Right lung (tissue), 2 donors: ENCODE measurements at regions not wholly inside any gene's neighbourhood (a gene's known extent, or its start where the extent isn't known, plus 50 kb on each side); places are given as distances from the start of the nearest gene placed in this dataset.

Experiments used
- DNase-seq, 2 donors: peaks; one replicate each; pipeline ENCODE4 v3.0.0-alpha.2; 2013

DNA sequence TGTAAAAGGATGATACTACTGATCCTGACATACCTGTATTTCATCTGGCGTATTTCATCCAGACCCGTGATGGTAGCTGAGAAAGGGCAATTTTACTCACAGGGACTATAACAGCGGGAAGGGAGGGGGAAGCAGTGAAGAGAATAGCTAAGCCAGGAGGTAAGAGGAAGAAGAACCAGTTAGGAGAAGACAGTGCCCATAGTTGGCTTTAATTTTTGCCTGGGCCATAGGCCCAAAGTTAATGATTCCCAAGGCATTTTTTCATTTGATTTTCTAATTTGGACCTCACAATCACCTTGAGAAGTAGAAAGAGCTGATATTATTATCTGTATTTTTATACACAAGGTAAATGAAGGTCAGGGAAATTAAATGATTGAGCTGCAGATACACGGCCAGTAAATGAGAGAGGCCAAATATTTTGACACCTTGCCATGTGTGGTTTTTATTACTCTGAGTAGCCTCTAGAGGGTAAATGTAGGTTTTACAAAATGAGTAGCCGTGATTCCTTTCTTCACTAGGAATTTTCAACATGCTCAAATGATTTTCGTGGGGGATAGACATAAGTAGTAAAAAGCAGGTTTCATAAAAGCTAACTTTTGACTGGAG, 382.2 kb downstream of the FUT8 start:
- no peak for DNase-seq

GRCh38 chr14:65798216-65798615, 385.7 kb downstream of the FUT8 start:
- no peak for DNase-seq

GRCh38 chr14:65800694-65801093, 388.2 kb downstream of the FUT8 start:
- DNase-seq = no peak

DNA sequence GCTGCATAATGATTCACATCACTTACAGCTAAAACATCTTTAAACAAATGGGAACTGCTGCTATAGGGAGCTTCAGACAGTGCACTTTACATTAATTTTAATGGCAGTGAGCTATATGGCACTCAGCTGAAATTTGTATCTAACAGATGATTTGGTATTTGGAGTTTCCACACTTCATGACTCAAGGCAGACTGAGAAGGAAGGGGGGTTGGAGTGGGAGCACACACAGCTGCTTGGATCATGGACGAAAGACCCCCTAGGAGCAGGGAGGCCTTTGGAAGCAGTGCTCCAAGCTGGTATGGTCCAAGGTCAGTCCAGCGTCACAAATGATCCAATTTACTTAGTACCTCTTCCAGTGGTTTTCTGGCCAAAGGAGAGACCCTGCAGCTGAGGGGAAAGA, 389.7 kb downstream of the FUT8 start:
- DNase-seq = peak; percentile 64 to 68

DNA sequence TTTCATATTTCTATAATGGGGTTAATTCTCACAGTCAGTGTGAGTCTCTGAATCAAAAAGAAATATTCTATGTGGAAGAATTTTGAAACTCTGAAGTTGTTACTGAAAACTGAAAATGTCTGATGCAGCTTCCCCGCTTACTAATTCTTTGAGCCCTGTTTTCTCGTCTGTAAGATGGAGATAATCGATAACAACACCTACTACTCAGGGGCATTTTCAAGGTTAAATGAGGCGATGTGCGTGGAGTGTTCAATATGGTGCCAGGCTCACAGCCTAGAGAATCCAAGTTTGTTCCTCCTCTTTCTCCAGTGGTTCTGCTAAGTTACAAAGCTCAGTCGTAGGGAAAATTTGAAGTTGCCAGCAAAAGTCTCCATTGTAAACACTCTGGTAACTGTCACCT, 391.4 kb downstream of the FUT8 start:
- DNase-seq = no peak

DNA sequence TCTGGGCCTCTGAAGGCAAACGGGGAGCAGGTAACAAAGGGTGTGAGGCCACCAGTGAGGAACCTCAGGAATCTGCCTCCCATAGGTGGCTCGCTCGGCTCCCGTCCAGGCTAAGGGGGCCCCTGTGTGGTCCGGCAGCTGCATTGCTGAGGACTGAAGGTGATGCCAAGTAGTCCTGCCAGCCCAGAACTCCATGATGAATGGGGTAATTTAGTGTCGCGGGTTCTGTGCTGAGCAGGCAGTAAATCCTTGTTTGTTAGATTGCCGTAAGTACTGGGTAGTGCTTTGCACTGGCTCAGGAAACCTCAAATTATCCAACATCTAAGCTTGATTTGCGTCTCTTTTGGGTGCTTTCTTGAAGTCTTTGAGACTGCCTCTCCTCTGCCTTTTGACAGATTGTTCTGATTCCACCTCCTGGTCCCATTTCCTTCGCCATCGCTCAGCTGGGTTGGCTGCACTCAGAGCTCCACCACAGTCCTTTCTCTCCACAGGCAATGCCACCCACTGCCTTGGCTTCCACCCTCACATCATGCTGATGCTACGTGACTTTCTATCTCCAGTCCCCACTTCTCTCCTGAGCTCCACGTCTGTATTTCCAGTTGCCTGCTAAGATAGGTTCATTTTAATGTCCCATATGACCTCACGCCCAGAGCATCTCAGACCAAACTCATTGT, 392.0 kb downstream of the FUT8 start:
- DNase-seq = no peak

DNA sequence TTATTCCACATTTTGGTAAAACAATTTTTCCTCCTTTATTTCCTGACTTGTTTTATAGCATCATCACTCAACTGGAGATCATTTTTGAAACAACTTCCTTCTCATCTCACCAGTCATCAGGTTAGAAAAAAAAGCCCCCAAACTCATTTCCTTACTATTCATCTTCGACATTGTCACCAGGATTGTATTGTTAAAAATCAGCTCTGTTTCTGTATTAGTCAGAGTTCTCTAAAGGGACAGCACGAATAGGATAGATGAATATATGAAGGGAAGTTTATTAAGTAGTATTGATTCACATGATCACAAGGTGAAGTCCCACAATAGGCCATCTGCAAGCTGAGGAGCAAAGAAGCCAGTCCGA, 392.6 kb downstream of the FUT8 start:
- no peak for DNase-seq

DNA sequence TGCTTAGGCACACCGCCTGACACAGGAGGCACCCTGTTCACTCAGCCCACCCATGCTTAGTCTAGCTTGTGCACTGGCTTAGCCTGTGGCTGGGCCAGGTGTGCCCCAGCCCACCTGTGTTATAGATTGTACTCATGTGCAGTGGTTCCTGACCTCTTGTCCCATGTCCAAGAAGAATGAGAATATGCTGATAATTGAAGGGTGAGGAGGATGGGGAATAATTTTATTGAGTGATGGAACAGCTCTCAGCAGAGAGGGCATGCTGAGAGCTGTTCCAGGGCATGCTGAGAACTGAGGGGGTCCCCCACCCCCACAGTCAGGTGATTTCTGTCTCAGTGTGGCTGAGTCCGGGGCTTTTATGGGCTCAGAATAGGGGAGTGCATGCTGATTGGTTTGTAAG, 395.9 kb downstream of the FUT8 start:
- DNase-seq = no peak

GRCh38 chr14:65810322-65810721, 397.8 kb downstream of the FUT8 start:
- DNase-seq = no peak

DNA sequence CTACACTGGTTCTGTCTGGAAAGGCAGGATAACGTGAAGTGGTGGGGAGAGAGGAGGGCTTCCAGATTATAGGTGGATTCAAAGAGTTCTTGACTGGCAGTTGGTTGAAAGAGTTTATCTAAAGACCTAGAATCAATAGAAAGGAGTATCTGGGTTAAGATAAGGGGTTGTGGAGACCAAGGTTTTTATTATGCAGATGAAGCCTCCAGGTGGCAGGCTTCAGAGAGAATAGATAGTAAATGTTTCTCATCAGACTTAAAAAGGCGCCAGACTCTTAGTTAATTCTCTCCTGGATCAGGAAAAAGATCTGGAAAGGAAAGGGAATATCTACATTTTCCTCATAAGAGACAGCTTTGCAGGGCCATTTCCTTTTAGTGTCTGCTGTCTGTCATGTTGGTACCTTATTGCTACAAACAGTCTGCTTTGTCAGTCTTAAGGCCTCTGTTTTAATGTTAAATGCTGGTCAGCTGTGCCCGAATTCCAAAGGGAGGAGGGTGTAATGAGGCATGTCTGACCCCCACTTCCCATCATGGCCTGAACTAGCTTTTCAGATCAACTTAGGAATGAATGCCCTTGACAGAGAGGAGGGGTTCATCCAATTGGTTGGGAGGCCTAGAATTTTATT, 401.3 kb downstream of the FUT8 start:
- DNase-seq = no peak

- DNase-seq = no peak
These were observed 402.6 kb downstream of the FUT8 start for GRCh38 chr14:65815127-65815526.

DNA sequence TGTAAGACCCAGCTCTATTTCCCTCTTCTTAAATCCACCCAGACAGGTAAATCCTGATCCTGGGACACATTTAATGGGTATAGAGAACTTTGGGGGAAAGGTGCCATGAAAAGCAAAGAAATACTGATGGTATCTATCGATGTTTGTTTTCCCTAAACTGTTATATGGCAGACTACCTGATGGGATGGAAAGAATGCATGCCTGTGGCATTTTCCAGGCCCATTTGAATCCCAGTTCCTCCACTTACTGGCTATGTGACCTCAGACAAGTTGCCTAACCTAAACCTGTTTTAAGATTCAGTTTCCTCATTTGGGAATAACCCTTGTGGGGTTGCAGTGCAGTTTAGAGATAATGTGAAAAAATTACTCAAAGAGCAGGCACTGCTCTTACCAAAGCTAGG, 404.5 kb downstream of the FUT8 start:
- DNase-seq = no peak

DNA sequence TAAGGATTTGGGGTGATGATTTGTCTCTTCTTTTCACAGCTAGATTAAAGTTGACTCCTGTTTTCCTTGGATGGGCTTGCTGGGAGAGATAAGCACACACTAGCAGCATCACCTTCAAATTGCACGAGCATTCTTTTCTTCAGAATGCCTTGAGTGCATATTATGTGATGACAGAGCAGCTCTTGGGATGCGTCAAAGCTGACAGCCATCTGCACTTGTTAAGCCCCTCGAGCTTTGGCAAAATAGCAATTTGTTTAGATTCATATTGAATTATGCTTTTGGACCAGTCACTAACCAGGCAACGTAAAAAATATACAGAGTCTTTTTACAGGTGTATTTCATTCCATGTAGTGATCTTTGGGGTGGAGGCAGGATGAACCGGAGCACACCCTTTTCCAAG, 407.0 kb downstream of the FUT8 start:
- DNase-seq = no peak

DNA sequence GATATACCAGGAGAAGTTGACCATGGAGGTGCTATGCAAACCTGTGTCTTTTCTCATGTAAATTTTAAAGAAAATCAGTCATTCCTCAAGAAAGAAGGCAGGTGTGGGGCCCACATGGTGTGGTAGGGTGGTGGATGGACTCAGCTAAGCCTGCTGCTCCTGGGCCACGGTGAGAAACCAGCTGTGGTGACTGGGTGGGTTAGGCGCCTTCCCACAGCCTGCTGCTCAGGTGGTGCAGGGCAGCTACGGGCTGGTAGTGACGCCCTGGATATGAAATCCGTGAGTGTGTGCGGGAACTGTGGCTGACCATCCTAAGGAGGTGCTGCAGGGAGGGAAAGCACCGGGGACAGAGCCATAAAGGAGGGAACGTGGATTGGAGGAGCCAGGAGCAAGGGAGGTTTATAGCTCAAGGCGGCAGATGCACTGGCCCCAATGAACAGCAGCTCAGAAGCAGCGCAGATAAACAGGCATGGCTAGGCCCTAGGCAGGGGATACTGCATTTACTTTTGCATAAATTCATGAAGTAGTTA, 408.8 kb downstream of the FUT8 start:
- DNase-seq = no peak

DNA sequence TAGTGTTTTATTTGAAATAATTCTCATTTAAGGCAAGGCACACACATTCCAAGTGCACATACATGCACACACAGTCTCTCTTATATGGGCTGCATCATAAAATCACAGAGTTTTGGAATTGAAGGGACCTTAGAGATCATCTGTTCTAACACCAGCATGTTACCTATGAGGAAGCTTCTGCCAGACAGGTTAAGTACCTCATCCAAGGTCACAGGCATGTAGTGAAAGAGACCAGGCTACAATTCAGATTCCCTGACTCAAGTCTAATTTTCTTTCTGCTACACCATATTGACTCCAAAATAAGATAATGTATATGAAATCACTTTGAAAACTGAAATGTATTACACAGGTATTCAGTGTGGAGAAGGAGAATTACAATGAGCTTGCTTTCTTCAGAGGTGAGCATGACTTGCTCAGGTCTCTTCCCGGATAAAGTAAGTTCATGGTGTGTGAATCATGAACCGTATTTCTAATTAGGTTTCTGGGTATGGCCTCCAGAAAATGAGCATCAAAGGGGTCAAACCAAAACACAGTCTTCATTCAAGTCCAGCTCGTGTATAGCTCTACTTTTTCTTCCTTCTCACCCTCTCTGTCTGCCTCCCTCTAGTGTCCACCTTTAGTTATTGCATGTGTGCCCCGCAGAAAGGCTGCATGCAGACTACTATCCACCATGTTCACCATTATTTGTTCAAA, 411.9 kb downstream of the FUT8 start:
- DNase-seq = peak; percentile 23 to 46

GRCh38 chr14:65824978-65825299, 412.4 kb downstream of the FUT8 start:
- DNase-seq = no peak

GRCh38 chr14:65826946-65827345, 414.4 kb downstream of the FUT8 start:
- DNase-seq = no peak

GRCh38 chr14:65827520-65827919, 415.0 kb downstream of the FUT8 start:
- DNase-seq = no peak

DNA sequence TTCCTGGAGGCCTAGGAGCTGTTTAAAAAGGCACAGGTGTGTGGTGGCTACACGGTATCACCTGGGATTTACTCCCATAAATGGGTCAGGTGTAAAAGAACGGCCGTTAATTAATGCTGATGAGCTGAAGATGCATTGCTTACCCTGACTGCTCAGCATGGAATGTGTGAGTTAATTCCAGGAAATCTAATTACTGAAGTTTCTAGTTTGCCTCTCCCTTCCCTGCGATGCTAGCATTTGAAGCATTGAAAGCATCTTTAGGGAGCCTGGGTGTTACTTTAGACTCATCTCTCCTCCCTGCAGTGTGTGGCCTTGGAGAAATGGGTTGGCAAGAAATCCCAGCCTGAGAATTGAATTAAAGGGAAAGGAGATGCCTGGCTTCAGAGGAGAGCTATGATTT, 415.9 kb downstream of the FUT8 start:
- DNase-seq = no peak

GRCh38 chr14:65832431-65833266, 420.1 kb downstream of the FUT8 start:
- peak in 1 of 2 donors; percentile 18 for DNase-seq

- no peak for DNase-seq
These were observed 420.8 kb downstream of the FUT8 start for GRCh38 chr14:65833267-65833880.

DNA sequence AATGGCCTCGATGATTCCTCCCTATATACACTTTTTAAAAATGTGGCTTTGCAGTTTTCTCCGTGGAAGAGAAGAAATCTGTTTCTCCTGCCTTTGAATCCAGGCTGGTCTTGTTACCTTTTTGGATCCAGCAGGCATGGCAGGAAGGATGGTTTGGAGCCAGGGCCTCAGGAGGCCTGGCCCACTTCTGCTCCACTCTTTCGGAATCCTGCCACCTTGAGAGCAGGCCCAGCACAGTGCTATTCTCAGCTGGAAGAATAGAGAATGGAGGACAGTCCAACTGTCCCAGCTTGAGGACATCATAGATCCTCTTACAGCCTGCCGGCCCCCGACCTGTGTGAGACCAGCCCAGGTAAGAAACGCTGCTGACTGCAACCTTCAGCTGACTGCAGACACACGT, 421.5 kb downstream of the FUT8 start:
- no peak for DNase-seq
